Neural progenitor cell (in vitro differentiated cells): ENCODE measurements at regions not wholly inside any gene's neighbourhood (a gene's known extent, or its start where the extent isn't known, plus 50 kb on each side); places are given as distances from the start of the nearest gene placed in this dataset.

Experiments
- DNase-seq: peaks from one replicate; pipeline ENCODE4 v3.0.0-alpha.2; 2016; ENCODE audit warnings: low spot score
- H2AFZ ChIP-seq: fragments of 200-600 bp; sonication (generic); replicated peaks from 2 replicates; pipeline ENCODE4 v1.6.1; 2016; ENCODE audit warnings: antibody characterized with exemption
- H3F3A ChIP-seq: fragments of 200-600 bp; sonication (generic); 2 replicates; pipeline ENCODE4 v1.6.1; 2016; ENCODE audit warnings: antibody characterized with exemption, low read depth
- H3K27ac ChIP-seq: fragments of 200-600 bp; sonication (generic); 2 replicates; pipeline ENCODE4 v1.5.1; 2016; ENCODE audit warnings: mild to moderate bottlenecking
- H3K27me3 ChIP-seq: fragments of 200-600 bp; sonication (generic); 2 replicates; pipeline ENCODE4 v1.6.1; 2016; ENCODE audit warnings: mild to moderate bottlenecking, moderate library complexity
- H3K36me3 ChIP-seq: fragments of 200-600 bp; sonication (generic); 2 replicates; pipeline ENCODE4 v1.5.1; 2016
- H3K4me1 ChIP-seq: fragments of 200-600 bp; sonication (generic); 2 replicates; pipeline ENCODE4 v1.6.1; 2016; ENCODE audit warnings: mixed run types
- H3K4me2 ChIP-seq: fragments of 200-600 bp; sonication (generic); 2 replicates; pipeline ENCODE4 v1.6.1; 2016
- H3K4me3 ChIP-seq: fragments of 200-600 bp; sonication (generic); 2 replicates; pipeline ENCODE4 v1.5.1; 2016
- H3K79me2 ChIP-seq: fragments of 200-600 bp; sonication (generic); 2 replicates; pipeline ENCODE4 v1.6.1; 2016; ENCODE audit warnings: low read depth
- H3K9ac ChIP-seq: fragments of 200-600 bp; sonication (generic); 2 replicates; pipeline ENCODE4 v1.6.1; 2016
- H3K9me3 ChIP-seq: fragments of 200-600 bp; sonication (generic); 2 replicates; pipeline ENCODE4 v1.5.1; 2016; ENCODE audit warnings: low read depth
- H4K20me1 ChIP-seq: fragments of 200-600 bp; sonication (generic); 2 replicates; pipeline ENCODE4 v1.6.1; 2016; ENCODE audit warnings: low read depth
- H3K27ac Mint-ChIP-seq: 3 replicates; pipeline ENCODE4 v1.8.0; 2021; ENCODE audit warnings: mixed read lengths
- H3K27me3 Mint-ChIP-seq: 2 replicates; pipeline ENCODE4 v1.8.0; 2022; ENCODE audit warnings: low read depth, mild to moderate bottlenecking, inconsistent platforms, moderate library complexity, mixed read lengths; ENCODE audit not compliant: insufficient read depth
- H3K36me3 Mint-ChIP-seq: 3 replicates; pipeline ENCODE4 v1.8.0; 2021; ENCODE audit warnings: mixed read lengths
- H3K4me1 Mint-ChIP-seq: 3 replicates; pipeline ENCODE4 v1.8.0; 2021; ENCODE audit warnings: mixed read lengths
- H3K4me3 Mint-ChIP-seq: 3 replicates; pipeline ENCODE4 v1.8.0; 2021; ENCODE audit warnings: mild to moderate bottlenecking, moderate library complexity, mixed read lengths
- H3K9me3 Mint-ChIP-seq: 3 replicates; pipeline ENCODE4 v1.8.0; 2020; ENCODE audit warnings: mixed read lengths
- EZH2 ChIP-seq: fragments of 200-600 bp; sonication (generic); IDR thresholded peaks from 2 replicates; pipeline ENCODE4 v1.6.1; 2017; ENCODE audit warnings: antibody characterized with exemption, mild to moderate bottlenecking, moderate library complexity
- EZH2phosphoT487 ChIP-seq: fragments of 200-600 bp; sonication (generic); IDR thresholded peaks from 2 replicates; pipeline ENCODE4 v1.6.1; 2017; ENCODE audit warnings: antibody characterized with exemption
- TF ChIP-seq, protein P1 (sequence below): fragments of 200-600 bp; sonication (generic); IDR thresholded peaks from 2 replicates; pipeline ENCODE4 v1.5.1; 2017; ENCODE audit warnings: antibody characterized with exemption, mild to moderate bottlenecking

DNA sequence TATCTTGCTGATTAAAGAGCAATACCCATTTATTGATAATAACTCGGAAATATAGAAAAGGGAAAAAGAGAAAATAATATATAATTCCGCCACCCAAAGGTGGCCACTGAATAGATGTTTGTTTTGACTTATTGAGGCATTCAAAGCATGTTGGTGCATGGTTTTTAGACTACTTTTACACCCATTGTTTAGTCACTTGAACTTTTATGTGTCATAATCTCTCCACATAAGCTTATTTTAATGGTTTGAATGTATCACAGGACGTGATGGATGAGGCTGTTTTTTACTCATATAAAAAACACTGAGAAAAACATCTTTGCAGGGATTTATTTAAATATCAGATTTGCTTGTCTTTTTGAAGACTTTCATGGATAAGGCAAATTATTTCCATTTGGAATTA is 120.4 kb downstream of the ACKR3 start:
- Histone ChIP-seq H4K20me1 (no peaks in the 10 kb centered on the region), H3K9ac (no peak overlapping the region), H3F3A (no peaks in the 10 kb centered on the region), H3K27me3 (no peaks in the 10 kb centered on the region), H3K27ac (no peak overlapping the region), H3K4me3 (no peak overlapping the region), H3K36me3 (no peaks in the 10 kb centered on the region), H3K4me1 (peaks cover 29% of the 10 kb centered on the region), H3K79me2 (no peaks in the 10 kb centered on the region), H2AFZ (no peak overlapping the region), H3K4me2 (no peak overlapping the region), H3K9me3 (no peaks in the 10 kb centered on the region)
- Mint-ChIP-seq H3K27ac (no peak overlapping the region), H3K36me3 (no peaks in the 10 kb centered on the region), H3K4me1 (peaks cover 73% of the 10 kb centered on the region), H3K9me3 (no peaks in the 10 kb centered on the region), H3K4me3 (no peak overlapping the region), H3K27me3 (peaks cover 9% of the 10 kb centered on the region)
- TF ChIP-seq EZH2 = no peak
- TF ChIP-seq, protein P1, sequence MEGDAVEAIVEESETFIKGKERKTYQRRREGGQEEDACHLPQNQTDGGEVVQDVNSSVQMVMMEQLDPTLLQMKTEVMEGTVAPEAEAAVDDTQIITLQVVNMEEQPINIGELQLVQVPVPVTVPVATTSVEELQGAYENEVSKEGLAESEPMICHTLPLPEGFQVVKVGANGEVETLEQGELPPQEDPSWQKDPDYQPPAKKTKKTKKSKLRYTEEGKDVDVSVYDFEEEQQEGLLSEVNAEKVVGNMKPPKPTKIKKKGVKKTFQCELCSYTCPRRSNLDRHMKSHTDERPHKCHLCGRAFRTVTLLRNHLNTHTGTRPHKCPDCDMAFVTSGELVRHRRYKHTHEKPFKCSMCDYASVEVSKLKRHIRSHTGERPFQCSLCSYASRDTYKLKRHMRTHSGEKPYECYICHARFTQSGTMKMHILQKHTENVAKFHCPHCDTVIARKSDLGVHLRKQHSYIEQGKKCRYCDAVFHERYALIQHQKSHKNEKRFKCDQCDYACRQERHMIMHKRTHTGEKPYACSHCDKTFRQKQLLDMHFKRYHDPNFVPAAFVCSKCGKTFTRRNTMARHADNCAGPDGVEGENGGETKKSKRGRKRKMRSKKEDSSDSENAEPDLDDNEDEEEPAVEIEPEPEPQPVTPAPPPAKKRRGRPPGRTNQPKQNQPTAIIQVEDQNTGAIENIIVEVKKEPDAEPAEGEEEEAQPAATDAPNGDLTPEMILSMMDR = no peak
- TF ChIP-seq EZH2phosphoT487 = no peak
- DNase-seq = no peak

DNA sequence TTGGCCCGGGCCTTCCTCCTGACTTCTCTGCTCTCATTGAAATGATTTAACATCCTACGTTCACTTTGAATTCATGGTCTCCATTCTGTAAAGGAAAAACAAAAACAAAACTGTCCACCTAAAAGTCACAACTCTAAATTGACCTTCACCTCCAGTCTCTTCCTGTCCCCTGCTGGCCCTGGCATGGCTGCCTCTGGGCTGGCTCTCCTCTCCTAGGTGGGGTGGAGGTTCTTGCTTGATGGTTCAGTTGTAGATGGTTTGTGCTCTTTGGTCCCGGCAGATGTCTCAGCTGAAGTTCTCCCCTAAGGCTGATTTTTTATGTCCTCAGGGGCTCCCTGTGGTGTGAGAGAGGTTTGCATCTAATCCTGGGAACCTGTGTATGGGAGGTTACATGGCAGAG is 121.1 kb downstream of the ACKR3 start:
- H3K27me3 ChIP-seq = no peaks in the 10 kb centered on the region
- no peak overlapping the region for H3K27ac ChIP-seq
- H3K9me3 Mint-ChIP-seq = no peaks in the 10 kb centered on the region
- no peak overlapping the region for H3K9ac ChIP-seq
- no peak overlapping the region for H2AFZ ChIP-seq
- H3K9me3 ChIP-seq = no peaks in the 10 kb centered on the region
- no peak overlapping the region for H3K4me2 ChIP-seq
- DNase-seq = no peak
- peaks cover 72% of the 10 kb centered on the region for H3K4me1 Mint-ChIP-seq
- H3F3A ChIP-seq = no peaks in the 10 kb centered on the region
- no peak overlapping the region for H3K4me3 Mint-ChIP-seq
- TF ChIP-seq EZH2 (no peak), EZH2phosphoT487 (no peak)
- TF ChIP-seq, protein P1 = no peak
- no peaks in the 10 kb centered on the region for H3K36me3 Mint-ChIP-seq
- H3K36me3 ChIP-seq = no peaks in the 10 kb centered on the region
- H3K27me3 Mint-ChIP-seq = peaks cover 9% of the 10 kb centered on the region
- H3K27ac Mint-ChIP-seq = no peak overlapping the region
- no peaks in the 10 kb centered on the region for H4K20me1 ChIP-seq
- peaks cover 34% of the 10 kb centered on the region for H3K4me1 ChIP-seq
- H3K4me3 ChIP-seq = no peak overlapping the region
- H3K79me2 ChIP-seq = no peaks in the 10 kb centered on the region

DNA sequence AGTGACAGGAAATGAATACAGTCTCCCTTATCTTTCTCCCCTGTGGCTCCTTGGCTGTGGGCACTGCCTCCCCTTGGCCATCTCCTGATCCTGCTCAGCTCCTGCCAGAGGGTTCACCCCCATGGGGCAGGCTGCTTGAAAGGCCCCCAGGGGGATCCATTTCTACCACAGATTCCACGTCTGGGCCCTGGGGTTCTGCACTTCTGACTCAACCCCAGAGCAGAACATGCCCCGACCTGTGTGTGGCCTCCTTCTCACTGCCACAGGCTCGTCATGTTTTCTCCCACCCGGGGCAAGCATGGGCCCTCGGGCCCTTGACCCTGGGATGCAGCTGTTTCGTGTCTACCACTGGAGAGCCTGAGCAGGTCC is 122.2 kb downstream of the ACKR3 start:
- Mint-ChIP-seq H3K36me3 (no peaks in the 10 kb centered on the region), H3K4me1 (peaks cover 64% of the 10 kb centered on the region), H3K27ac (no peak overlapping the region), H3K27me3 (peaks cover 5% of the 10 kb centered on the region), H3K4me3 (no peak overlapping the region), H3K9me3 (no peaks in the 10 kb centered on the region)
- Histone ChIP-seq H3K79me2 (no peaks in the 10 kb centered on the region), H3K9ac (no peak overlapping the region), H3K27me3 (no peaks in the 10 kb centered on the region), H3K4me2 (no peak overlapping the region), H4K20me1 (no peaks in the 10 kb centered on the region), H2AFZ (no peak overlapping the region), H3K4me1 (peaks cover 35% of the 10 kb centered on the region), H3F3A (no peaks in the 10 kb centered on the region), H3K4me3 (no peak overlapping the region), H3K27ac (no peak overlapping the region), H3K36me3 (no peaks in the 10 kb centered on the region), H3K9me3 (no peaks in the 10 kb centered on the region)
- no peak for DNase-seq
- no peak for TF ChIP-seq EZH2
- TF ChIP-seq, protein P1 = no peak
- TF ChIP-seq EZH2phosphoT487 = no peak

DNA sequence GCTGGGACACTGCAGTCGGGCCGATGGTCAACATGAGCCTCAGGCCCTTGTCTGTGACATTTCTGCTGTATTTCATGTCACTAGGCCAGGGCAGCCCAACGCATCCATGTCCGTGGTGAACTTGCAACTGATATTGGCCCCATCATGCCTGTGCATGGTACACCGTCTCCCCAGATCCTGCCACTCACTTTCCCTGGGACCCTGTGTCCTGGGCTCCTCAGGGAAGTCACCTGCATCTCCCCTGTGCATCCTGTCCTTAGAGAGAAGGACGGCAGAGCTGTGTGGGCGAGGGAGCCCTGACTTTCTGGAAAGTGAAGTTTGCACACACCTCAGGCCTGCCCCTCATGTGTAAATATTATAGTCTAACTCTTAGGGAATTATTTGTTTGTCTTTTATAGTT is 123.3 kb downstream of the ACKR3 start:
- H3K27ac Mint-ChIP-seq = no peak overlapping the region
- peaks cover 5% of the 10 kb centered on the region for H3K27me3 Mint-ChIP-seq
- no peak overlapping the region for H3K27ac ChIP-seq
- no peak overlapping the region for H3K9ac ChIP-seq
- H3K79me2 ChIP-seq = no peaks in the 10 kb centered on the region
- H3K9me3 ChIP-seq = no peaks in the 10 kb centered on the region
- no peak overlapping the region for H3K4me3 ChIP-seq
- no peak overlapping the region for H3K4me3 Mint-ChIP-seq
- no peaks in the 10 kb centered on the region for H4K20me1 ChIP-seq
- no peak overlapping the region for H3K4me2 ChIP-seq
- no peaks in the 10 kb centered on the region for H3K27me3 ChIP-seq
- peaks cover 35% of the 10 kb centered on the region for H3K4me1 ChIP-seq
- DNase-seq = no peak
- no peaks in the 10 kb centered on the region for H3K36me3 ChIP-seq
- no peak overlapping the region for H2AFZ ChIP-seq
- H3K9me3 Mint-ChIP-seq = no peaks in the 10 kb centered on the region
- no peaks in the 10 kb centered on the region for H3F3A ChIP-seq
- TF ChIP-seq, protein P1 = no peak
- TF ChIP-seq EZH2 (no peak), EZH2phosphoT487 (no peak)
- peaks cover 52% of the 10 kb centered on the region for H3K4me1 Mint-ChIP-seq
- no peaks in the 10 kb centered on the region for H3K36me3 Mint-ChIP-seq
